GM12874 (cell line): ENCODE measurements at regions not wholly inside any gene's neighbourhood (a gene's known extent, or its start where the extent isn't known, plus 50 kb on each side); places are given as distances from the start of the nearest gene placed in this dataset.

ENCODE experiments used
- CTCF ChIP-seq: IDR thresholded peaks from 2 replicates; pipeline ENCODE4 v1.5.1; 2011; ENCODE audit warnings: low read depth, mild to moderate bottlenecking, control low read depth, low read length, moderate library complexity; ENCODE audit not compliant: insufficient read depth

DNA sequence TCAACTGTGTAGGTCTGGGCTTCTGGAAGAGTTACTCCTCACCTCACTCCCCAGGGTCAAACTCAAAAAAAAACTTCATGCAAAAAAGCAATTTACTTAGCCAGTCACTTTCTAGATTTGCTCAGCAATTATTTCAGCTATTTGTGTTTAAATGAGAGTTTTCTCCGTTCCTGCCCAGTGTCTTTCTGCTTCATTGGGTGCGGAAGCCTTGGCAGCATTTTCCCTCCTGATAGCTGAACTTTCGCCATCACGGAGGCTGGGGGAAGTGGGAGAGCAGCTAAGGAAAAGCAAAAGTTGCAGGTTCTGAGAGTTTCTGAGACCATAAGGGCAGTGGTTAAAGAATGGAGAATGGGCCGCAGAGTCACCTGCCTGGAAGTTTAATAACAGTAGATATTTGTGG lies 287.1 kb upstream of the DYNLRB2 start:
- TF ChIP-seq CTCF = no peak

- TF ChIP-seq CTCF = no peak
Measured at GRCh38 chr16:80250381-80250780, 290.4 kb upstream of the DYNLRB2 start.

DNA sequence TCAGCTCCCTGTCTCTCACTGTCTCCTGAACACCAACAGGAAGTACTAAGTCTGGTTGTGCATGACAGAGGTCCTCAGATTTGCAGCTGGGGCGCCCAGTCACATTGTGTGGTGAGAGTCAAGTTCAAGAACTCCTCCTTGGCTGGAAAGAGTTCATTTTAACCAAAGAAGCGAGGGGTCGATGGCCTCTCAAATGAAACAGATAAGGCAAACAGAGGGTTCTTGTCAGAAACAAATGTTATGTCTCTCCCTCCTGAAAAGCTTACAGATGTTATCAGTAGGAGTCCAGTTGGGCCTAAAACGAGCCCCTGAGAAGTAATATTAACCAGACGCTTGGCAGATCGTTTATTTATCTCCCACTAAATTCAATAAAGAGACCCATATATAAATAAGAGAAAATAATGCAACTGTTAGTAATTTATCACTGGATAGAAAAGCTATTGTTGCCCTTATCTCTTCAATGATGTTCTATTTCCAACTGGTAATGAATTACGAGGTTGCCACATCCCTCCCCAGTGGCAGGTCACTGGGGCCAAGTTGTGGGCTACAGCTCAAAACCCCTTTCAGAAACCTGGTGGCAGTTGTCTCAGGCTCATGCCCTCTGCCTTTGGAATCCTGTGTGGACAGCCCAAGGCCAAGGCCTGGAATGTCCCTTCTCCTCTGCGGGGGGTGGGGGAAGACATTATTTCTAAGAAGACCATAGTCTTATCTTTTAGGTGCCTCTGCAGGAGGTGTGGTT lies 307.5 kb upstream of the DYNLRB2 start:
- TF ChIP-seq CTCF = no peak

DNA sequence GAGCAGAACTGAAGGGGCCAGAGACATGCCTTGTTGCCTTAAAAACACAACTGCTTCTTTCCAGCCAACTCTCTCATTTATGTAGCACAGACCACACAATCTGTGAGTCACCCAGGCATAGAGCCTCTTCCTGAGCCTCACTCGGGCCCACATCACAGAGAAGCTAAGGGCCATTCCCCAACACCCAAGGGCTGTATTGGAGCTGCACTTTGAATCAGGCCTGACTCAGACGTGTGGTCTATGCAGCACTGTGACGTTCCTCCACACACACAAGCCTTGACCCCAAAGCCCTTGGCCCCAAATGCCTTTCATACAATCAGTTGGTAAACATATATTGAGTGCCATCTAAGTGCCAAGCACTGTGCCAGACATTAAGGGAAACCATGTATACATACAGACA lies 308.9 kb upstream of the DYNLRB2 start:
- no peak for TF ChIP-seq CTCF

DNA sequence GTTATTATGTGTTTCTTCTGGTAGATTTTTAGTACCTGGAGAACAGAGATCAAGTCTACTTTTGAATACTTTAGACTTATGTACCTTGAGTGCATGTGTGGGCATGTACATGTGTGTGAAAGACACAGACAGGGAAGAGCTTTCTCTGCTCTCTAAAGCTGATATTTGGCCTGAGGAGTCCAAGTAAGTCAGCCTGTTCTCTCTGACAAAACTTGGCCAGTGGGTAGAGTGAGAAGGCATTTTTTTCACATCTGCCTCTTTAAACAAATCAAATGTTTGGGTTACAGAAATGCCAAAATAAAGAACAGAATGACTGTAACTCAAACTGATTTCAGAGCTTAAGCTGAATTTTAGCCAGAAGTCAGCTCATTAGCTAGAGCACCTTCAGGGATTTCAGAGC lies 309.7 kb upstream of the DYNLRB2 start:
- no peak for TF ChIP-seq CTCF

DNA sequence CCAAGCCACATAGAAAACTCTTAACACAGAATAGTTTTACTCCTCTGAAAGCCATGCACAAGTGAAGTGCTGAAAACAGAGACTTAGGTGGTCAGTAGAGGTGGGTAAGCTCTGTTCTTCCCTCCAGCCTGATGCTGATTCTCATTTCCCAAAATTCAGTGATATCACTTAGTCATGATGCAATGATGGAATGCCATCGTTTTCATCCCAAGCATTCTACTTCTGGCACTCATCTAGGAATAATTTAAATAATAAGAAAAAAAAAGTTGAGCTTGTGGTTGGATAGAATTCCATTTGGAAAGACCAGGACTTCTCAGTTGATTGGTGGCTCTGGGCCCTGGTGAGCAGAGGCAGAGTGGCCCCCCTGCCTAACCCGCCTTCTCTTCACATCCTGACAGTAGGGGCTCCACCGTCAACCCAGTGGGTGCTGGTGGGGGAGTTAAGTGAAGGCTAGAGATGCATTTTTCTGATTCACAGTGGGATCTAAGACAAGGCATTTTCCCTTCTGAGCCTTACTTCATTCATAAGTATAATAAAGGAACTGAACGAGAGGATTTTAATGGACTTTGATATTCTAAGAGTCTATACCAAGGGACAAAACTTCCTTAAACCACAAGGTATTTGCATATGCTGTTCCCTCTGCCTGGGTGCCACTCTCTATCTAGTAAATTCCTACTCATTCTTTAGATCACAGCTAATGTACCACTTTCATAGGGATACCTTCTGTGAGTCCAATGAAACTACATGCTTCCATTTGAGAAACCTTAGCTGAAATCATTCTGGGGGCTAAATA lies 310.3 kb upstream of the DYNLRB2 start:
- TF ChIP-seq CTCF = no peak

DNA sequence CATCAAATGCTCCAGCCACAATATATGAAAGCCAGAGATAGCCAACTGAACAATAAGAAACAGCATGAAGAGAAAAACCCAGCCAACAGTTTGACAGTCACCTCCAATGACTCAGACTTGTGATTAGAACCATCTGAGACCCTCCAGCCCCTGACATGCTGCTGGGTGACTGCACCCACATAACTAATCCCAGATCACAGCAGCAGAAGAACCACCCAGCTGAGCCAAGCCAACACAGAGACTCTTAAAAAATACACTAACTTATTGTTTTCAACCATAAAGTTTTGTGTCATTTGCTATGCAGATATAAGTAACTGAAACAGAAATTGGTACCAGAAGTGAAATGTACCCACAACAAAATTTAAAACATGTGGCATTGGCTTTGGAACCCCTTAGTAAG lies 314.3 kb upstream of the DYNLRB2 start:
- no peak for TF ChIP-seq CTCF
